Fibroblast of lung (primary cell): ENCODE measurements at regions not wholly inside any gene's neighbourhood (a gene's known extent, or its start where the extent isn't known, plus 50 kb on each side); places are given as distances from the start of the nearest gene placed in this dataset.

Experiments
- DNase-seq, 2 donors: peaks; one replicate each; pipeline versions ENCODE4 v3.0.0 to v3.0.0-alpha.2; 2010; ENCODE audit warnings: low read depth in 2 of 2
- H2AFZ ChIP-seq: 2 replicates; pipeline ENCODE4 v1.5.1; 2012; ENCODE audit warnings: low read length, control low read depth, inconsistent platforms
- H3K27ac ChIP-seq: 2 replicates; pipeline ENCODE4 v1.5.1; 2011; ENCODE audit warnings: low read length, control low read depth; ENCODE audit not compliant: insufficient read depth
- H3K27me3 ChIP-seq: 2 replicates; pipeline ENCODE4 v1.5.1; 2011; ENCODE audit warnings: mild to moderate bottlenecking, low read length; ENCODE audit not compliant: control insufficient read depth, insufficient read depth
- H3K36me3 ChIP-seq: 2 replicates; pipeline ENCODE4 v1.5.1; 2011; ENCODE audit warnings: low read length; ENCODE audit not compliant: control insufficient read depth, insufficient read depth
- H3K4me1 ChIP-seq: 2 replicates; pipeline ENCODE4 v1.5.1; 2011; ENCODE audit warnings: low read length; ENCODE audit not compliant: control insufficient read depth, insufficient read depth; ENCODE audit errors: extremely low read depth
- H3K4me2 ChIP-seq: 2 replicates; pipeline ENCODE4 v1.5.1; 2011; ENCODE audit warnings: low read length, control low read depth; ENCODE audit not compliant: insufficient read depth; ENCODE audit errors: extremely low read depth
- H3K4me3 ChIP-seq, 4 experiments: fragments of 200-600 bp in 1 of 4; sonication (generic) in 1 of 4; replicated peaks in 1 of 4; 2 replicates each; pipeline ENCODE4 v1.5.1; 2011 to 2016; ENCODE audit warnings: low read length in 4 of 4, low read depth in 3 of 4, mild to moderate bottlenecking in 3 of 4, control low read depth in 2 of 4, inconsistent platforms in 1 of 4, mixed read lengths in 1 of 4; ENCODE audit not compliant: insufficient read depth in 1 of 4; ENCODE audit errors: control extremely low read depth in 1 of 4
- H3K79me2 ChIP-seq: 2 replicates; pipeline ENCODE4 v1.5.1; 2012; ENCODE audit warnings: mild to moderate bottlenecking, low read length, inconsistent platforms; ENCODE audit not compliant: control insufficient read depth, insufficient read depth
- H3K9ac ChIP-seq: 2 replicates; pipeline ENCODE4 v1.5.1; 2011; ENCODE audit warnings: mild to moderate bottlenecking, low read length, control low read depth; ENCODE audit not compliant: insufficient read depth
- H3K9me3 ChIP-seq: 2 replicates; pipeline ENCODE4 v1.5.1; 2012; ENCODE audit warnings: low read depth, low read length; ENCODE audit not compliant: control insufficient read depth, insufficient read depth
- H4K20me1 ChIP-seq: 2 replicates; pipeline ENCODE4 v1.5.1; 2011; ENCODE audit warnings: low read length; ENCODE audit not compliant: control insufficient read depth, insufficient read depth; ENCODE audit errors: extremely low read depth
- EZH2 ChIP-seq: IDR thresholded peaks from 2 replicates; pipeline ENCODE4 v1.5.1; 2012; ENCODE audit warnings: low read length, control low read depth, mild to moderate bottlenecking; ENCODE audit errors: missing control alignments
- TF ChIP-seq, protein P1 (sequence below), 2 donors: IDR thresholded peaks in 1 of 2; conservative IDR thresholded peaks in 1 of 2; 1 replicate in 1 of 2; 2 replicates in 1 of 2; pipeline ENCODE4 v1.5.1; 2011 to 2012; ENCODE audit warnings: low read length in 2 of 2, control low read depth in 1 of 2, inconsistent platforms in 1 of 2, low read depth in 1 of 2, mild to moderate bottlenecking in 1 of 2

DNA sequence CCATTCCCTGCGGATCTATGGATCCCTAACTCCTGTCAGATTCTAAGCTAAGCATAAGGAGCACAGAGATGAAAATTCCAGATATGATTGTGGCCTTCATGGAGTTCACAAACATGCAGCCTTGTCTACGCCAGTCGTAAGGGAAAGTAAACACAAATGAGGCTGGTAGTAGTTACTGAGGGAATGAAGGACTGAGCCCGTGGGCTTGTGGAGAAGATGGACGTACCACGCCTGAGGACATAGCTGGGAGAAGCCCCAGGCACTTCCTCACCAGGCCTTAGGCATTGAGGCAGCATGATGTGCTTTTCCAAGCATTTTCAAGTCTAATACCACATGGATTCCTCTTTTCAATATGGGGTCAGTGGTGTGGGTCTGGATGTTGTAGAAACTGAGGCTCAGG, 515.2 kb downstream of the BCL11B start:
- no peak overlapping the region for H2AFZ ChIP-seq
- no peaks in the 10 kb centered on the region for H3K36me3 ChIP-seq
- no peak overlapping the region for H3K9ac ChIP-seq
- no peak overlapping the region for H3K27ac ChIP-seq
- no peaks in the 10 kb centered on the region for H3K4me1 ChIP-seq
- no peak overlapping the region for H3K4me3 ChIP-seq
- no peaks in the 10 kb centered on the region for H3K27me3 ChIP-seq
- H4K20me1 ChIP-seq = no peaks in the 10 kb centered on the region
- DNase-seq = no peak
- no peak for TF ChIP-seq EZH2
- TF ChIP-seq, protein P1, sequence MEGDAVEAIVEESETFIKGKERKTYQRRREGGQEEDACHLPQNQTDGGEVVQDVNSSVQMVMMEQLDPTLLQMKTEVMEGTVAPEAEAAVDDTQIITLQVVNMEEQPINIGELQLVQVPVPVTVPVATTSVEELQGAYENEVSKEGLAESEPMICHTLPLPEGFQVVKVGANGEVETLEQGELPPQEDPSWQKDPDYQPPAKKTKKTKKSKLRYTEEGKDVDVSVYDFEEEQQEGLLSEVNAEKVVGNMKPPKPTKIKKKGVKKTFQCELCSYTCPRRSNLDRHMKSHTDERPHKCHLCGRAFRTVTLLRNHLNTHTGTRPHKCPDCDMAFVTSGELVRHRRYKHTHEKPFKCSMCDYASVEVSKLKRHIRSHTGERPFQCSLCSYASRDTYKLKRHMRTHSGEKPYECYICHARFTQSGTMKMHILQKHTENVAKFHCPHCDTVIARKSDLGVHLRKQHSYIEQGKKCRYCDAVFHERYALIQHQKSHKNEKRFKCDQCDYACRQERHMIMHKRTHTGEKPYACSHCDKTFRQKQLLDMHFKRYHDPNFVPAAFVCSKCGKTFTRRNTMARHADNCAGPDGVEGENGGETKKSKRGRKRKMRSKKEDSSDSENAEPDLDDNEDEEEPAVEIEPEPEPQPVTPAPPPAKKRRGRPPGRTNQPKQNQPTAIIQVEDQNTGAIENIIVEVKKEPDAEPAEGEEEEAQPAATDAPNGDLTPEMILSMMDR (conservative IDR thresholded peaks at IDR 0.05 in 1 of 2, IDR thresholded peaks at IDR 0.05 in 1 of 2; ENCODE audit: low read depth in 1 of 2, low read length in 2 of 2) = no peak
- H3K4me2 ChIP-seq = no peak overlapping the region
- no peaks in the 10 kb centered on the region for H3K79me2 ChIP-seq
- H3K9me3 ChIP-seq = no peaks in the 10 kb centered on the region

DNA sequence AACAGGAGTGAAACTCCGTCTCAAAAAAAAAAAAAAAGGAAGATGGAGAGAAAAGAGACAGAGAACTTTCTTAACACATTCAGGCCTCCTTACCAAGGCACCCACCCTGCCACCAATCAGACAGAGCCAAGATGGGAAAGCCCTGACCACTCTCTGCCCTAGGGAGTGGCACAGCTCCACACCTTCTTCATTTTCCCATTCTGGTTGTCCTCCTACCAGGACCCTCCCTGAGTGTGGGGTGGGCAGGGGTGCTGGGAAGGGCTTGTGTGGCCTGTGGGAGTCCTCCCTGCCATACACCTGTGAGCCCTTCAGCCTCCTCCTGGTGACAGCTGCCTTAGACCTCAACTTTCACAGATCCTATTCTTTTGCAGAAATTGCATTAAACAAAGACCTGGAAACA, 513.6 kb downstream of the BCL11B start:
- H2AFZ ChIP-seq = no peak overlapping the region
- H3K27ac ChIP-seq = no peak overlapping the region
- H4K20me1 ChIP-seq = no peaks in the 10 kb centered on the region
- TF ChIP-seq, protein P1 (conservative IDR thresholded peaks at IDR 0.05 in 1 of 2, IDR thresholded peaks at IDR 0.05 in 1 of 2; ENCODE audit: low read depth in 1 of 2, low read length in 2 of 2) = no peak
- TF ChIP-seq EZH2 = no peak
- no peaks in the 10 kb centered on the region for H3K36me3 ChIP-seq
- no peaks in the 10 kb centered on the region for H3K27me3 ChIP-seq
- no peak overlapping the region for H3K4me3 ChIP-seq
- H3K79me2 ChIP-seq = no peaks in the 10 kb centered on the region
- DNase-seq = no peak
- no peaks in the 10 kb centered on the region for H3K4me1 ChIP-seq
- H3K9me3 ChIP-seq = no peaks in the 10 kb centered on the region
- H3K9ac ChIP-seq = no peak overlapping the region
- H3K4me2 ChIP-seq = no peak overlapping the region

DNA sequence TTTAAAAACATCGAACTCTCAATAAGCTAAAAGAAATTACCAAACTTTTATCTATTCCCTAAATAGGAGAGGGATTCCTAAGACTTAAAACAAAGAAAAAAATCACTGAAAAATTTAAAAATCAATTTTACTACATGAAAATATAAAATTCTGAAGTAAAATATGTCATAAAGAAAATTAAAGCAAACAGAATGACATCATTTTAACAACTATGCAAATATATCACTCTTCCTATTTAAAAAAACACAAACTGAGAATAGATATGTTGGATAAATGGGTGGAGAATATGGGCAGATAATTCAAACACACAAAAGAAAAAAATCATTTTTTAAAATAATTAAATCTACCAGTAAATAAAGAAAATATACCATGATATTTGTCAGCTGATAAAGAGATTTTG, 510.0 kb downstream of the BCL11B start:
- Histone ChIP-seq H3K79me2 (no peaks in the 10 kb centered on the region), H3K27ac (no peak overlapping the region), H3K9me3 (no peaks in the 10 kb centered on the region), H3K4me1 (no peaks in the 10 kb centered on the region), H3K4me3 (no peak overlapping the region), H3K4me2 (no peak overlapping the region), H3K27me3 (no peaks in the 10 kb centered on the region), H3K36me3 (no peaks in the 10 kb centered on the region), H3K9ac (no peak overlapping the region), H2AFZ (no peak overlapping the region), H4K20me1 (no peaks in the 10 kb centered on the region)
- TF ChIP-seq, protein P1 (conservative IDR thresholded peaks at IDR 0.05 in 1 of 2, IDR thresholded peaks at IDR 0.05 in 1 of 2; ENCODE audit: low read depth in 1 of 2, low read length in 2 of 2) = no peak
- TF ChIP-seq EZH2 = no peak
- DNase-seq = no peak
